ENCODE measurements at regions not wholly inside any gene's neighbourhood (a gene's known extent, or its start where the extent isn't known, plus 50 kb on each side); places are given as distances from the start of the nearest gene placed in this dataset.

- no peaks in the 10 kb centered on the region for H3K36me3 ChIP-seq (ENCODE audit: control insufficient read depth in 3 of 3, insufficient read depth in 2 of 3, low read depth in 1 of 3, low read length in 3 of 3)
- H3K4me3 ChIP-seq (ENCODE audit: low read depth in 1 of 3, low read length in 3 of 3) = no peak overlapping the region
- peaks cover 0 to 2% (median 0%) of the 10 kb centered on the region in 3 donors for H3K27me3 ChIP-seq (ENCODE audit: control insufficient read depth in 3 of 3, insufficient read depth in 3 of 3, low read length in 3 of 3)
- H3K4me1 ChIP-seq (ENCODE audit: control insufficient read depth in 3 of 3, insufficient read depth in 2 of 3, low read depth in 1 of 3, low read length in 2 of 3) = no peaks in the 10 kb centered on the region
- 63 to 67% (median 66%) methylated on average over 6 of the region's 6 CpGs for WGBS, 3 donors
- FAIRE-seq = no peak
- H3K27ac ChIP-seq (ENCODE audit: low read depth in 1 of 3, low read length in 2 of 3) = no peak overlapping the region
- DNase-seq = no peak
- H3K9me3 ChIP-seq (ENCODE audit: control insufficient read depth in 2 of 2, insufficient read depth in 1 of 2, low read depth in 1 of 2, low read length in 1 of 2) = no peaks in the 10 kb centered on the region
These were observed 381.2 kb downstream of the RAPGEF2 start for GRCh38 chr4:159483782-159484741.

- Histone ChIP-seq H3K4me1 (ENCODE audit: control insufficient read depth in 3 of 3, insufficient read depth in 2 of 3, low read depth in 1 of 3, low read length in 2 of 3) (no peaks in the 10 kb centered on the region), H3K27ac (ENCODE audit: low read depth in 1 of 3, low read length in 2 of 3) (no peak overlapping the region), H3K27me3 (ENCODE audit: control insufficient read depth in 3 of 3, insufficient read depth in 3 of 3, low read length in 3 of 3) (peaks cover 0 to 2% (median 0%) of the 10 kb centered on the region in 3 donors), H3K4me3 (ENCODE audit: low read depth in 1 of 3, low read length in 3 of 3) (no peak overlapping the region), H3K36me3 (ENCODE audit: control insufficient read depth in 3 of 3, insufficient read depth in 2 of 3, low read depth in 1 of 3, low read length in 3 of 3) (no peaks in the 10 kb centered on the region), H3K9me3 (ENCODE audit: control insufficient read depth in 2 of 2, insufficient read depth in 1 of 2, low read depth in 1 of 2, low read length in 1 of 2) (no peaks in the 10 kb centered on the region)
- DNase-seq (no peak), FAIRE-seq (no peak)
- WGBS, 3 donors = 17 to 54% (median 28%) methylated on average over 2 of the region's 2 CpGs
These were observed 382.0 kb downstream of the RAPGEF2 start for GRCh38 chr4:159484864-159485263.

GRCh38 chr4:159487284-159487747, 384.4 kb downstream of the RAPGEF2 start:
- Histone ChIP-seq H3K4me1 (ENCODE audit: control insufficient read depth in 3 of 3, insufficient read depth in 2 of 3, low read depth in 1 of 3, low read length in 2 of 3) (no peaks in the 10 kb centered on the region), H3K36me3 (ENCODE audit: control insufficient read depth in 3 of 3, insufficient read depth in 2 of 3, low read depth in 1 of 3, low read length in 3 of 3) (no peaks in the 10 kb centered on the region), H3K9me3 (ENCODE audit: control insufficient read depth in 2 of 2, insufficient read depth in 1 of 2, low read depth in 1 of 2, low read length in 1 of 2) (peaks cover 0 to 6% of the 10 kb centered on the region in 2 donors), H3K27me3 (ENCODE audit: control insufficient read depth in 3 of 3, insufficient read depth in 3 of 3, low read length in 3 of 3) (peaks cover 0 to 2% (median 0%) of the 10 kb centered on the region in 3 donors), H3K27ac (ENCODE audit: low read depth in 1 of 3, low read length in 2 of 3) (no peak overlapping the region), H3K4me3 (ENCODE audit: low read depth in 1 of 3, low read length in 3 of 3) (no peak overlapping the region)
- FAIRE-seq = no peak
- 5 to 11% (median 8%) methylated on average over 8 of the region's 8 CpGs for WGBS, 3 donors
- peak; percentile 53 to 84 for DNase-seq

- Histone ChIP-seq H3K4me3 (ENCODE audit: low read depth in 1 of 3, low read length in 3 of 3) (no peak overlapping the region), H3K36me3 (ENCODE audit: control insufficient read depth in 3 of 3, insufficient read depth in 2 of 3, low read depth in 1 of 3, low read length in 3 of 3) (no peaks in the 10 kb centered on the region), H3K27me3 (ENCODE audit: control insufficient read depth in 3 of 3, insufficient read depth in 3 of 3, low read length in 3 of 3) (no peaks in the 10 kb centered on the region), H3K27ac (ENCODE audit: low read depth in 1 of 3, low read length in 2 of 3) (no peak overlapping the region), H3K9me3 (ENCODE audit: control insufficient read depth in 2 of 2, insufficient read depth in 1 of 2, low read depth in 1 of 2, low read length in 1 of 2) (peaks cover 0 to 11% of the 10 kb centered on the region in 2 donors), H3K4me1 (ENCODE audit: control insufficient read depth in 3 of 3, insufficient read depth in 2 of 3, low read depth in 1 of 3, low read length in 2 of 3) (no peaks in the 10 kb centered on the region)
- FAIRE-seq = no peak
- WGBS, 3 donors = 8 to 59% (median 31%) methylated on average over 1 of the region's 1 CpG
- no peak for DNase-seq
These were observed 386.8 kb downstream of the RAPGEF2 start for GRCh38 chr4:159489646-159490045.

GRCh38 chr4:159495515-159496236, 392.8 kb downstream of the RAPGEF2 start:
- 64 to 91% (median 81%) methylated on average over 2 of the region's 2 CpGs for WGBS, 3 donors
- peaks cover 0 to 4% (median 0%) of the 10 kb centered on the region in 3 donors for H3K4me1 ChIP-seq (ENCODE audit: control insufficient read depth in 3 of 3, insufficient read depth in 2 of 3, low read depth in 1 of 3, low read length in 2 of 3)
- H3K36me3 ChIP-seq (ENCODE audit: control insufficient read depth in 3 of 3, insufficient read depth in 2 of 3, low read depth in 1 of 3, low read length in 3 of 3) = no peaks in the 10 kb centered on the region
- H3K27me3 ChIP-seq (ENCODE audit: control insufficient read depth in 3 of 3, insufficient read depth in 3 of 3, low read length in 3 of 3) = no peaks in the 10 kb centered on the region
- H3K4me3 ChIP-seq (ENCODE audit: low read depth in 1 of 3, low read length in 3 of 3) = no peak overlapping the region
- FAIRE-seq (no peak), DNase-seq (no peak)
- no peak overlapping the region for H3K27ac ChIP-seq (ENCODE audit: low read depth in 1 of 3, low read length in 2 of 3)
- H3K9me3 ChIP-seq (ENCODE audit: control insufficient read depth in 2 of 2, insufficient read depth in 1 of 2, low read depth in 1 of 2, low read length in 1 of 2) = peaks cover 0 to 11% of the 10 kb centered on the region in 2 donors

- no peaks in the 10 kb centered on the region for H3K36me3 ChIP-seq (ENCODE audit: control insufficient read depth in 3 of 3, insufficient read depth in 2 of 3, low read depth in 1 of 3, low read length in 3 of 3)
- H3K27ac ChIP-seq (ENCODE audit: low read depth in 1 of 3, low read length in 2 of 3) = no peak overlapping the region
- FAIRE-seq (no peak), DNase-seq (no peak)
- no peaks in the 10 kb centered on the region for H3K27me3 ChIP-seq (ENCODE audit: control insufficient read depth in 3 of 3, insufficient read depth in 3 of 3, low read length in 3 of 3)
- H3K4me3 ChIP-seq (ENCODE audit: low read depth in 1 of 3, low read length in 3 of 3) = no peak overlapping the region
- peaks cover 0 to 4% (median 0%) of the 10 kb centered on the region in 3 donors for H3K4me1 ChIP-seq (ENCODE audit: control insufficient read depth in 3 of 3, insufficient read depth in 2 of 3, low read depth in 1 of 3, low read length in 2 of 3)
- WGBS, 3 donors = 55 to 75% (median 70%) methylated on average over 1 of the region's 1 CpG
- H3K9me3 ChIP-seq (ENCODE audit: control insufficient read depth in 2 of 2, insufficient read depth in 1 of 2, low read depth in 1 of 2, low read length in 1 of 2) = peaks cover 0 to 11% of the 10 kb centered on the region in 2 donors
These were observed 393.4 kb downstream of the RAPGEF2 start for GRCh38 chr4:159496248-159496647.

GRCh38 chr4:159497936-159498335, 395.1 kb downstream of the RAPGEF2 start:
- Histone ChIP-seq H3K4me3 (ENCODE audit: low read depth in 1 of 3, low read length in 3 of 3) (no peak overlapping the region), H3K36me3 (ENCODE audit: control insufficient read depth in 3 of 3, insufficient read depth in 2 of 3, low read depth in 1 of 3, low read length in 3 of 3) (no peaks in the 10 kb centered on the region), H3K27me3 (ENCODE audit: control insufficient read depth in 3 of 3, insufficient read depth in 3 of 3, low read length in 3 of 3) (no peaks in the 10 kb centered on the region), H3K4me1 (ENCODE audit: control insufficient read depth in 3 of 3, insufficient read depth in 2 of 3, low read depth in 1 of 3, low read length in 2 of 3) (peaks cover 0 to 4% (median 0%) of the 10 kb centered on the region in 3 donors), H3K27ac (ENCODE audit: low read depth in 1 of 3, low read length in 2 of 3) (no peak overlapping the region), H3K9me3 (ENCODE audit: control insufficient read depth in 2 of 2, insufficient read depth in 1 of 2, low read depth in 1 of 2, low read length in 1 of 2) (peaks cover 0 to 1% of the 10 kb centered on the region in 2 donors)
- DNase-seq (no peak), FAIRE-seq (no peak)
- 48 to 66% (median 51%) methylated on average over 2 of the region's 2 CpGs for WGBS, 3 donors

- Histone ChIP-seq H3K4me3 (ENCODE audit: low read depth in 1 of 3, low read length in 3 of 3) (no peak overlapping the region), H3K36me3 (ENCODE audit: control insufficient read depth in 3 of 3, insufficient read depth in 2 of 3, low read depth in 1 of 3, low read length in 3 of 3) (no peaks in the 10 kb centered on the region), H3K27ac (ENCODE audit: low read depth in 1 of 3, low read length in 2 of 3) (no peak overlapping the region), H3K4me1 (ENCODE audit: control insufficient read depth in 3 of 3, insufficient read depth in 2 of 3, low read depth in 1 of 3, low read length in 2 of 3) (peaks cover 0 to 4% (median 0%) of the 10 kb centered on the region in 3 donors), H3K9me3 (ENCODE audit: control insufficient read depth in 2 of 2, insufficient read depth in 1 of 2, low read depth in 1 of 2, low read length in 1 of 2) (no peaks in the 10 kb centered on the region), H3K27me3 (ENCODE audit: control insufficient read depth in 3 of 3, insufficient read depth in 3 of 3, low read length in 3 of 3) (peaks cover 0 to 5% (median 0%) of the 10 kb centered on the region in 3 donors)
- WGBS, 3 donors = 37 to 59% (median 47%) methylated on average over 5 of the region's 5 CpGs
- DNase-seq (peak in 1 of 2 donors; percentile 49), FAIRE-seq (no peak)
These were observed 395.7 kb downstream of the RAPGEF2 start for GRCh38 chr4:159498446-159499115.
